Renal pelvis (tissue), 1 donor: ENCODE measurements at regions not wholly inside any gene's neighbourhood (a gene's known extent, or its start where the extent isn't known, plus 50 kb on each side); places are given as distances from the start of the nearest gene placed in this dataset.
"Not testable (repeated sequence)": the region's sequence is repeated elsewhere in the genome, so short reads cannot be mapped to it uniquely, and the experiment has no call there.

ENCODE experiments used
- DNase-seq: peaks from one replicate; pipeline ENCODE4 v3.0.0-alpha.2; 2013

DNA sequence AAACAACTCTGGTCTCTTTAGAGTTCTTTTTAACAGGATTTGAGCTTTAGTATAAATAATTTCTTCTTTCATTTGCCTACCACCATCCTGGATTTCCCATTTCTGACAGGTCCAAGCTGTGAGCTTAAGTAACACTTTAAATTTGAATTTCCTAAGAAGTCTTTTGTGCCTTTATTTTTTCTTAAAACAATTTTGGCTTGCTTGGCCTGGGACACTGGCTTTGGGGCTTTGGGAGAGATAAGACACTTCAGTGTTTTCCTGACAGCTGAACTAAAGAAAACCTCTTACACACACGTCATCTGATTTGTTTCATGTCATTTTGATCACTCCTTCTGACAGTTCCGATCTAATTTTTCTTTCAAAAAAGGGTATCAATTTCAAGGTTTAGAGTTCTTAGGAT lies 121.3 kb upstream of the BMPER start:
- DNase-seq = no peak

DNA sequence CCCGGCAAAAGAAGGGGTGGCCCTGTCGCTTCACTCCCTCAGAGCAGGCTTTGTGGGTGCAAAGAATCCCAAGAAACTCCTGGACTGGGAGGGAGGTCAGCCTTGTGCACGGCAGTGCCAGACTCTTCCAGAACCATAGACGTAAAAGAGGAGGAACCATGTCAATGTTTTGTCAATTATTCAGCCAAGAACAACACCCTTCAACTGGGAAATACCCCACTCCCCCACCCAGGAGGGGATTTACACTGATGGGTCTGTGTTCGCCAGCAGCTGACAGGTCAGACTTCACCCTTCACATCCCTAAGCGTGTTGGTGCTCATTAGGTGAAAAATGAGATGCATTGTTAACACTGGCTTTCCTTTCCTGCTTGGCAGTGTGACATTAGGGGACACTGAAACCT lies 116.8 kb upstream of the BMPER start:
- no peak for DNase-seq

GRCh38 chr7:33789871-33790630 lies 115.3 kb upstream of the BMPER start:
- DNase-seq = no peak

DNA sequence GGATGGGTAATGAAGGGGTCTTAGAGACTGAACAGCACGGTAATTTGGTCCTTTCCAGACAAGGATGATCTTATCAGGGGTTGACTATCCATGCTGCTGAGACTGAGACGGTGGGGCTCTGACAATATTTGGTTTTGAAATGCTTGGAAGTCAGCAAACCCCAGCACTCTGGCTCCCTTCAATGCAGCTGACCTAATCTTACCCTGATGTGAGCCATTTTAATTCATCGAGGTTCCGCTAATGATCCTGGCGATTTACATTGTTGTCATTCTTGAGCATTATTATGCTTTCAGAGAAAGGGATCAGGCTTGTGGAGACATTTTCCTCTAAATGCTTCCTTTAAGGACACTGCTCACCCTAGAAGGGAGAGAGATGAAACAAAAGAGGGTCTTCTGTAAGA lies 114.6 kb upstream of the BMPER start:
- DNase-seq = no peak

DNA sequence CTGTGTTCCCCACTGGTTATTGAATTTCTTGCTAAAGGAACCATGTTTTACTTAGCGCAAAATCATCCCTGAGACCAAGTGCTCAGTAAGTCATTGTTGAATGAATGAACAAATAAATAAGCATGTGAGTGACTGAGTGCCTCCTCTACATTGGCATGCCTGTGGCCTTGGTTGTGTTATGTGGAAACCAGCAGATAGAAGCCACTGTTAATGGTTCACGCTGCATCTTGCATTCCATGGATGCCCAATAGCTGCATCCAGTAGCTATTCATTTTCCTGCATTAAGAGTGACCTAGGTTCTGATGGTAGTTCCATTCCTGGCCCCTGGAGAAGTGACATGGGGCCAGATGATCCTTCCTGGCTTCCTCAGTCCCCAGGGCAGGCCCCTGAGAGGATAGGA lies 113.3 kb upstream of the BMPER start:
- no peak for DNase-seq

GRCh38 chr7:33792547-33793105 lies 112.7 kb upstream of the BMPER start:
- DNase-seq = no peak

DNA sequence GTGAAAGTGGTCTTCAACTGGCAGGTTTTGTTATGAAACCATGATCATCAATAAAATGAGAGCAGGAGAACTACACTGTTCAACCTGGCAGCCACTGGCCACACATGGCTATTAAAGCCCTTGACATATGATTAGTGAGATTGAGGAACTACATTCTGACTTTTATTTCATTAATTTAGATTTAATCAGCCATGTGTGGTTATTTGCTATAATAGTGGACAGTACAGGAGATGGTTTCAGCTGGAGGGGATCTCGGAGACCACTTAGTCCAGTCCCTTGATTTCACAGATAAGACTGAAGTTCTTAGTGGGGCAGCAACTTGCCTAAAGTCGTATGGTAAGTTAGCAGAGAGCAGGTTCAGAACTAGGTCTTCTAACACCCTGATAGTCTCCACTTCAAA lies 111.7 kb upstream of the BMPER start:
- DNase-seq = no peak

DNA sequence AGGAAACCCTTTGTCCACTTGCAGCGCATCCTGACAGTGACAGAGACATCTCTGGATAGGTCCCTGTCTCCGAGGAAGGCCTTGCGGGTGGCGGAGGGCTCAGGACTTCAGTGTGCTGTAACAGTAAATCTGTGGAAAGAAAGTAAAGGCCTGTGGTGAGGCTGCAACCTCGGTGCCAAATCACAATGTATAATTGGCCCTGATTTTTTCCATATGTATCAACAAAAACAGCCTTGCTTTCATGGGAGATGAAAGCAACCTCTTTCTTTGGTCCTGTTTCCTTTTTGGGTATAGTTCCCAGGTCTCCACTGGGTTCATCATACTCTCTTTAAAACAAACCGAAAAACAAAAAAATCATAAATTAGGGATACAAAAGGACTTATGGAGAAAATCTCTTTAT lies 110.9 kb upstream of the BMPER start:
- DNase-seq = no peak

- no peak for DNase-seq
Measured at GRCh38 chr7:33794959-33795358, 110.4 kb upstream of the BMPER start.

GRCh38 chr7:33796538-33796937 lies 108.8 kb upstream of the BMPER start:
- no peak for DNase-seq

DNA sequence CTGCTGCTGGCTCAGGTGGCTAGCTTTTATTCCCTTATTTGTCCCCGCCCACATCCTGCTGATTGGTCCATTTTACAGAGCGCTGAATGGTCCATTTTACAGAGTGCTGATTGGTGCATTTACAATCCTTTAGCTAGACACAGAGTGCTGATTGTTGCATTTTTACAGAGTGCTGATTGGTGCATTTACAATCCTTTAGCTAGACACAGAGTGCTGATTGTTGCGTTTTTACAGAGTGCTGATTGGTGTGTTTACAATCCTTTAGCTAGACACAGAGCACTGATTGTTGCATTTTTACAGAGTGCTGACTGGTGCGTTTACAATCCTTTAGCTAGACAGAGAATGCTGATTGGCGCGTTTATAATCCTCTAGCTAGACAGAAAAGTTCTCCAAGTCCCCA lies 107.8 kb upstream of the BMPER start:
- not testable (repeated sequence) for DNase-seq

- no peak for DNase-seq
Measured at GRCh38 chr7:33798686-33799325, 106.5 kb upstream of the BMPER start.

GRCh38 chr7:33799766-33800165 lies 105.6 kb upstream of the BMPER start:
- no peak for DNase-seq

GRCh38 chr7:33802600-33802999 lies 102.7 kb upstream of the BMPER start:
- no peak for DNase-seq

- no peak for DNase-seq
Measured at GRCh38 chr7:33804140-33804660, 101.1 kb upstream of the BMPER start.

- no peak for DNase-seq
Measured at GRCh38 chr7:33805630-33806233, 99.6 kb upstream of the BMPER start.

- no peak for DNase-seq
Measured at GRCh38 chr7:33806298-33807154, 98.8 kb upstream of the BMPER start.

DNA sequence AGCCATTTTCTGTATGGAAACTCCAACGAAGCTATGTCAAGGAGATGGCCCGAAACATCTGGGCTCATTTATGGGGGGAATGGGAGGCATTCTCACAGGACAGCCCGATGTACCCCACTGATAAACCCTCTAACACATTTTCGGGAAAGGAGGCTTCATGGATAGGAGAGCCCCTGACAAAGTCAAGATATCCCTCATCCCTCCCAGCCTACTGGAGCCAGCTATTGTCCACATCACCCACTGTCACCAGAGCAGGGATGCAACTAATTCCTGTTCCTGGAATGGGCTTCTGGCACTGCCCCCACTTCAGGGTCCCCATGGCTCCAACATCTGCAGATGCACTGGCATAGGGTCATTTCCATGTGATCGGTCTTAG lies 98.2 kb upstream of the BMPER start:
- no peak for DNase-seq

- no peak for DNase-seq
Measured at GRCh38 chr7:33807779-33808482, 97.4 kb upstream of the BMPER start.

- DNase-seq = no peak
Measured at GRCh38 chr7:33809228-33809627, 96.1 kb upstream of the BMPER start.

GRCh38 chr7:33810356-33810755 lies 95.0 kb upstream of the BMPER start:
- no peak for DNase-seq
